ENCODE measurements at regions not wholly inside any gene's neighbourhood (a gene's known extent, or its start where the extent isn't known, plus 50 kb on each side); places are given as distances from the start of the nearest gene placed in this dataset.

- TF ChIP-seq ZBTB33 (CRISPR knock-in tag; IDR thresholded peaks at IDR 0.05), result no peak
- no peak for TF ChIP-seq NR2F2 (IDR thresholded peaks at IDR 0.05; ENCODE audit: borderline replicate concordance, low read depth)
- no peak for TF ChIP-seq ZNF296 (CRISPR knock-in tag; conservative IDR thresholded peaks at IDR 0.05)
- TF ChIP-seq ZNF343 (CRISPR knock-in tag; IDR thresholded peaks at IDR 0.05), result no peak
- TF ChIP-seq ETS1 (CRISPR knock-in tag; IDR thresholded peaks at IDR 0.05), result no peak
- no peak for TF ChIP-seq ZNF138 (CRISPR knock-in tag; IDR thresholded peaks at IDR 0.05; ENCODE audit: low read depth)
- no peak for TF ChIP-seq ZNF33A (CRISPR knock-in tag; IDR thresholded peaks at IDR 0.05; ENCODE audit: borderline replicate concordance)
- TF ChIP-seq TAF1 (CRISPR knock-in tag; IDR thresholded peaks at IDR 0.05), result no peak
- no peak for TF ChIP-seq JDP2 (CRISPR knock-in tag; IDR thresholded peaks at IDR 0.05; ENCODE audit: borderline replicate concordance)
- no peak for TF ChIP-seq CSRNP1 (CRISPR knock-in tag; IDR thresholded peaks at IDR 0.05)
- peak in 1 of 2 experiments; percentile 80; a peak in 1 of 4 replicates for TF ChIP-seq KLF16 (CRISPR knock-in tag; IDR thresholded peaks at IDR 0.05)
- no peak for TF ChIP-seq ZBTB14 (CRISPR knock-in tag; IDR thresholded peaks at IDR 0.05)
- TF ChIP-seq MAZ (IDR thresholded peaks at IDR 0.05; ENCODE audit: borderline replicate concordance, low read depth, low read length), result no peak
- TF ChIP-seq MAZ (CRISPR knock-in tag; IDR thresholded peaks at IDR 0.05; ENCODE audit: low read depth), result no peak
- TF ChIP-seq MXD4 (CRISPR knock-in tag; IDR thresholded peaks at IDR 0.05), result peak; percentile 56; the same call in 1 of the 2 replicates
- no peak for TF ChIP-seq PAF1 (CRISPR knock-in tag; IDR thresholded peaks at IDR 0.05)
- TF ChIP-seq ZNF362 (CRISPR knock-in tag; IDR thresholded peaks at IDR 0.05; ENCODE audit: borderline replicate concordance), result peak; percentile 73; the same call in 1 of the 2 replicates
- TF ChIP-seq SP1 (IDR thresholded peaks at IDR 0.05), result no peak
- no peak for TF ChIP-seq SP1 (CRISPR knock-in tag; IDR thresholded peaks at IDR 0.05)
- no peak for TF ChIP-seq SETDB1 (CRISPR knock-in tag; IDR thresholded peaks at IDR 0.05; ENCODE audit: borderline replicate concordance)
- TF ChIP-seq ZNF850 (CRISPR knock-in tag; conservative IDR thresholded peaks at IDR 0.05), result no peak
- TF ChIP-seq ZNF101 (CRISPR knock-in tag; IDR thresholded peaks at IDR 0.05; ENCODE audit: borderline replicate concordance, low read depth), result no peak
These were observed 63.2 kb upstream of the BMP2 start (continued) for GRCh38 chr20:6704132-6704861.
